ENCODE measurements at regions not wholly inside any gene's neighbourhood (a gene's known extent, or its start where the extent isn't known, plus 50 kb on each side); places are given as distances from the start of the nearest gene placed in this dataset.
A peak's percentile ranks its signal among the peaks of the same experiment; 100 is the strongest.

GRCh38 chr10:52485462-52485861 is 171.4 kb downstream of the DKK1 start:
- no CpG with 5 or more reads among the region's 1 CpG for WGBS, 2 experiments (ENCODE audit: extremely low coverage in 2 of 2, insufficient read length in 1 of 2)
- intact Hi-C loops (cut with micrococcal nuclease) (loop anchor here (5.0 kb wide), 2 partner anchors 33 to 242 kb away; no protein-coding TSS in a partner anchor), dilution Hi-C loops (cut with HindIII; ENCODE audit: low sequenced_read_pairs, unreplicated experiment) (no loop called here), in situ Hi-C loops (cut with MboI; ENCODE audit: low sequenced_read_pairs) (loop anchor here (5.0 kb wide), 1 partner anchor 173 kb away; the partner anchor contains the start of gene DKK1)
- DNase-seq (no peak), ATAC-seq (ENCODE audit: low read depth) (no peak)
- Histone ChIP-seq H3K14ac (replicated peaks; ENCODE audit: low read depth, low read length) (peak overlapping the region; percentile 61; the same call in 1 of the 2 replicates), H3K9me3 (ENCODE audit: control insufficient read depth, insufficient read depth, low read length) (no peaks in the 10 kb centered on the region), H2AK5ac (ENCODE audit: low read depth, low read length) (peak overlapping the region; percentile 49; the same call in 1 of the 2 replicates), H4K8ac (ENCODE audit: low read depth in 2 of 2, low read length in 2 of 2) (peak overlapping the region; percentile 49 to 88; a peak in 3 of 4 replicates), H4K91ac (ENCODE audit: insufficient read depth, low read depth, low read length) (peak overlapping the region; percentile 70), H3K27me3 (ENCODE audit: control insufficient read depth, insufficient read depth, low read length) (no peaks in the 10 kb centered on the region), H3K36me3 (ENCODE audit: control insufficient read depth, insufficient read depth, low read length) (no peaks in the 10 kb centered on the region), H2AK9ac (replicated peaks; ENCODE audit: low read depth, low read length, poor library complexity) (no peak overlapping the region), H4K20me1 (ENCODE audit: insufficient read depth, low read length) (no peaks in the 10 kb centered on the region), H3K23ac (ENCODE audit: low read depth, low read length) (peak overlapping the region; percentile 18; the same call in 1 of the 2 replicates), H3K4me3 (ENCODE audit: insufficient read depth, low read depth, low read length) (no peak overlapping the region), H2BK15ac (ENCODE audit: low read depth, low read length) (peak overlapping the region; percentile 91; the same call in 2 of the 3 replicates), H3K4ac (ENCODE audit: low read depth, low read length) (peak overlapping the region; percentile 30; the same call in 1 of the 2 replicates), H3K27ac (ENCODE audit: insufficient read depth, low read length) (no peak overlapping the region), H2BK120ac (ENCODE audit: low read depth, low read length) (peak overlapping the region; percentile 87), H3K9me1 (ENCODE audit: insufficient read depth, low read length) (no peaks in the 10 kb centered on the region), H3K9ac (ENCODE audit: low read depth, low read length) (no peak overlapping the region), H3K4me2 (ENCODE audit: low read depth, low read length) (no peak overlapping the region; the same call in 1 of the 2 replicates), H3K4me1 (ENCODE audit: control insufficient read depth, insufficient read depth, low read length) (peaks cover 7% of the 10 kb centered on the region), H4K5ac (ENCODE audit: low read depth, low read length) (peak overlapping the region; percentile 95; the same call in 1 of the 2 replicates), H3K56ac (ENCODE audit: extremely low read depth, insufficient read depth, low read length) (no peak overlapping the region), H2BK20ac (ENCODE audit: low read depth, low read length) (peak overlapping the region; percentile 83; the same call in 1 of the 2 replicates), H2BK5ac (ENCODE audit: low read depth, low read length, poor library complexity, severe bottlenecking) (peak overlapping the region; percentile 87), H2AFZ (replicated peaks; ENCODE audit: low read length, poor library complexity) (no peak overlapping the region), H3K18ac (ENCODE audit: low read depth, low read length) (peak overlapping the region; percentile 98; the same call in 1 of the 2 replicates), H3K79me1 (ENCODE audit: low read depth in 1 of 2, low read length in 2 of 2) (peaks cover 0 to 7% of the 10 kb centered on the region in 2 experiments; a peak in 2 of 4 replicates)
- ChIA-PET CTCF (interaction anchor here (6.8 kb wide), 1 partner anchor 177 kb away, joined by 48 read pairs; no protein-coding TSS in a partner anchor), POLR2A (ENCODE audit: unreplicated experiment) (no interaction called here)
- BruUV-seq (replicated peaks), result no TSS peak
- TF ChIP-seq BHLHE40 (IDR thresholded peaks at IDR 0.05; ENCODE audit: low read depth, low read length), result no peak
- TF ChIP-seq CHD1 (IDR thresholded peaks at IDR 0.05; ENCODE audit: low read depth, low read length), result no peak
- no peak for TF ChIP-seq RCOR1 (IDR thresholded peaks at IDR 0.05; ENCODE audit: insufficient replicate concordance, low read length)
- TF ChIP-seq POLR2A (IDR thresholded peaks at IDR 0.05; ENCODE audit: low read depth, low read length), result no peak
- no peak for TF ChIP-seq MXI1 (IDR thresholded peaks at IDR 0.05; ENCODE audit: borderline replicate concordance, low read depth, low read length)

Data from IMR-90 (cell line).